DND-41 (cell line): ENCODE measurements at regions not wholly inside any gene's neighbourhood (a gene's known extent, or its start where the extent isn't known, plus 50 kb on each side); places are given as distances from the start of the nearest gene placed in this dataset.

Source experiments
- ATAC-seq: fragments of 200-7000 bp; cut with Tn5 transposase; 3 replicates; pipeline ENCODE4 v1.9.1; 2021; ENCODE audit warnings: low read depth; ENCODE audit not compliant: insufficient read depth
- DNase-seq: peaks from one replicate; pipeline ENCODE4 v3.0.0-alpha.2; 2020
- H2AFZ ChIP-seq: 2 replicates; pipeline ENCODE4 v1.6.0; 2012; ENCODE audit warnings: low read depth, low read length
- H3K27ac ChIP-seq: 2 replicates; pipeline ENCODE4 v1.5.1; 2012; ENCODE audit warnings: low read length, inconsistent platforms
- H3K27me3 ChIP-seq: fragments of 200-600 bp; sonication (generic); 2 replicates; pipeline ENCODE4 v1.6.0; 2012; ENCODE audit warnings: low read length, mild to moderate bottlenecking, inconsistent platforms; ENCODE audit not compliant: insufficient read depth, poor library complexity
- H3K36me3 ChIP-seq: 2 replicates; pipeline ENCODE4 v1.5.1; 2012; ENCODE audit warnings: low read length, inconsistent platforms; ENCODE audit not compliant: insufficient read depth
- H3K4me1 ChIP-seq: 2 replicates; pipeline ENCODE4 v1.5.1; 2012; ENCODE audit warnings: mild to moderate bottlenecking, low read length; ENCODE audit not compliant: insufficient read depth
- H3K4me2 ChIP-seq: 2 replicates; pipeline ENCODE4 v1.6.0; 2012; ENCODE audit warnings: mild to moderate bottlenecking, moderate library complexity, low read length, inconsistent platforms; ENCODE audit not compliant: insufficient read depth
- H3K4me3 ChIP-seq, 2 experiments: fragments of 200-600 bp in 1 of 2; shearing (Covaris generic) in 1 of 2; 2 replicates each; pipeline ENCODE4 v1.5.1; 2012 to 2016; ENCODE audit warnings: inconsistent platforms in 2 of 2, low read length in 2 of 2, mild to moderate bottlenecking in 2 of 2, low read depth in 1 of 2, moderate library complexity in 1 of 2
- H3K79me2 ChIP-seq: 2 replicates; pipeline ENCODE4 v1.6.0; 2012; ENCODE audit warnings: low read length, inconsistent platforms; ENCODE audit not compliant: insufficient read depth
- H3K9ac ChIP-seq: 2 replicates; pipeline ENCODE4 v1.6.0; 2012; ENCODE audit warnings: low read depth, mild to moderate bottlenecking, inconsistent platforms, low read length, moderate library complexity
- H3K9me3 ChIP-seq: 2 replicates; pipeline ENCODE4 v1.5.1; 2012; ENCODE audit warnings: low read length, moderate library complexity, mild to moderate bottlenecking, inconsistent platforms; ENCODE audit not compliant: insufficient read depth, severe bottlenecking
- H4K20me1 ChIP-seq: 2 replicates; pipeline ENCODE4 v1.6.0; 2012; ENCODE audit warnings: low read length; ENCODE audit not compliant: insufficient read depth
- EZH2 ChIP-seq: IDR thresholded peaks from 3 replicates; pipeline ENCODE4 v1.6.1; 2012; ENCODE audit warnings: borderline replicate concordance, low read depth, mild to moderate bottlenecking, moderate library complexity, low read length, inconsistent platforms; ENCODE audit not compliant: severe bottlenecking
- TF ChIP-seq, protein P1 (sequence below): IDR thresholded peaks from 2 replicates; pipeline ENCODE4 v1.5.1; 2012; ENCODE audit warnings: borderline replicate concordance, low read length, moderate library complexity, mild to moderate bottlenecking; ENCODE audit not compliant: poor library complexity, severe bottlenecking; ENCODE audit errors: extremely low read depth

DNA sequence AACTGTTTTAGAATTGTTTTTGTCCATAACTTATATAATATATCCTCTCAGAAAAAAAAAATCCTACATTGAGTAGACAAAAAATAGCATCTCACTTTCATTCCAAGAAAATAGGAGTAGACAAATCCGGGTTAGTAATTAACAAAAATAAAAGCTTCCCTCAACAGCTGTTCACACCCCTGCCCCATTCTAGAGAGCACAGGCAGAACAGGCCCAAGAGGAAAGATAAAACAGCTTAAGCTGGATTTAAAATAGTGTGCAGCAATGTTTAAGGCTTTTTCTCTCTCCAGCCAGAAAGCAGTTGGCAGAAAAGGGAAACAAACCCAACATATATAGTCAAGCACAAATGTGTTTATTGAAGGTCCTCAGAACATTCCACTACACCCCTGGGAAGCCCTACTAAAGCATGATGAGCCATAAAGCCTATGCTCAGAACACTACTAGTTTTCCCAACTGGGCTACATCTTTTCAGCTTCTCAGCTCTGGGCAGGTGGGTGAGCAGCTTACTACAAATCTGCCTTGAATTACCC, 189.9 kb downstream of the MTERF1 start:
- TF ChIP-seq, protein P1, sequence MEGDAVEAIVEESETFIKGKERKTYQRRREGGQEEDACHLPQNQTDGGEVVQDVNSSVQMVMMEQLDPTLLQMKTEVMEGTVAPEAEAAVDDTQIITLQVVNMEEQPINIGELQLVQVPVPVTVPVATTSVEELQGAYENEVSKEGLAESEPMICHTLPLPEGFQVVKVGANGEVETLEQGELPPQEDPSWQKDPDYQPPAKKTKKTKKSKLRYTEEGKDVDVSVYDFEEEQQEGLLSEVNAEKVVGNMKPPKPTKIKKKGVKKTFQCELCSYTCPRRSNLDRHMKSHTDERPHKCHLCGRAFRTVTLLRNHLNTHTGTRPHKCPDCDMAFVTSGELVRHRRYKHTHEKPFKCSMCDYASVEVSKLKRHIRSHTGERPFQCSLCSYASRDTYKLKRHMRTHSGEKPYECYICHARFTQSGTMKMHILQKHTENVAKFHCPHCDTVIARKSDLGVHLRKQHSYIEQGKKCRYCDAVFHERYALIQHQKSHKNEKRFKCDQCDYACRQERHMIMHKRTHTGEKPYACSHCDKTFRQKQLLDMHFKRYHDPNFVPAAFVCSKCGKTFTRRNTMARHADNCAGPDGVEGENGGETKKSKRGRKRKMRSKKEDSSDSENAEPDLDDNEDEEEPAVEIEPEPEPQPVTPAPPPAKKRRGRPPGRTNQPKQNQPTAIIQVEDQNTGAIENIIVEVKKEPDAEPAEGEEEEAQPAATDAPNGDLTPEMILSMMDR: no peak
- no peak for TF ChIP-seq EZH2

DNA sequence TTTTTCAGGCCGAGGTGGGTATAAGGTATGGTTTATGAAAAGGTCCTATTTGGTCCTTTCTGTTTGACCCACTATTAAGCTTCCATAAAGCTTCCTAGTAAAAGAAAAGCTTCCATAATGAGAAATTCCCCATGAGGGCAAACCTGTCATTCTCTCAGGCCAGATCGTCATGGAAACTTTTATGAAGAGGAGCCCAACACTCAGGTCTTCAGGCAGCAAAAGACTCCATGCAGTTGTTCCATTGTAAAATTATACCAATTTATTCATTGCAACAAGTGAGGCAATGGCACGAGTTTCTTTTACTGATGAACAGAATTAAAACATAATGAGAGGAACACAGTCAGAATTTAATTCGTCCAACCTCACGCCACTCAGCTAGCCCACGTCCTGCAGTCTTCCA, 188.6 kb downstream of the MTERF1 start:
- Histone ChIP-seq H2AFZ (no peak overlapping the region), H3K4me1 (no peaks in the 10 kb centered on the region), H3K36me3 (no peaks in the 10 kb centered on the region), H3K27ac (no peak overlapping the region), H3K79me2 (no peaks in the 10 kb centered on the region), H3K27me3 (no peaks in the 10 kb centered on the region), H3K4me2 (no peak overlapping the region), H3K9me3 (no peaks in the 10 kb centered on the region), H3K4me3 (no peak overlapping the region), H4K20me1 (no peaks in the 10 kb centered on the region), H3K9ac (no peak overlapping the region)
- TF ChIP-seq, protein P1: no peak
- TF ChIP-seq EZH2: no peak
- ATAC-seq (no peak), DNase-seq (no peak)

More for the DNA sequence above, 189.9 kb downstream of the MTERF1 start:
- Histone ChIP-seq H3K27me3 (no peaks in the 10 kb centered on the region), H2AFZ (no peak overlapping the region), H3K4me2 (no peak overlapping the region), H3K4me3 (no peak overlapping the region), H3K9me3 (no peaks in the 10 kb centered on the region), H3K4me1 (no peaks in the 10 kb centered on the region), H3K36me3 (no peaks in the 10 kb centered on the region), H3K79me2 (no peaks in the 10 kb centered on the region), H4K20me1 (no peaks in the 10 kb centered on the region), H3K27ac (no peak overlapping the region), H3K9ac (no peak overlapping the region)
- DNase-seq (no peak), ATAC-seq (no peak)

DNA sequence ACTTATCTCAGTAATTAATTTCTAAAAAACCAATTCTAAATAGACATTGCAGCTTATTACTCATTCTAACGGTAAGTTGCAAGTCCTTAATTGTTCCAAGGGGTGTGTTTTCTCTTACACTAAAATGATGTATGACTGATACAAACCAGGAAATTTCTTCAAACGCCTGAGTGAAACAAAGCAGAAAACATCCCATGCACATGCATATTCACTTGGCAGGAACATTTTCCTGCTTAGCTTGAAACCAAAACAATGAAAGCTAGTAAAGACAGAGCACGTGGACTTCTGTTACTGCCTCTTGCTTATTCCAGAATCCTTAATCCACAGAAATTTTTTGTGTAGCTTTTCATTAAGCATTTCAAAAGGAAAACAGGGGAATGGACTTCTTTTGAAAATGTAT, 187.7 kb downstream of the MTERF1 start:
- Histone ChIP-seq H3K4me2 (no peak overlapping the region), H3K79me2 (no peaks in the 10 kb centered on the region), H3K9ac (no peak overlapping the region), H3K9me3 (no peaks in the 10 kb centered on the region), H3K36me3 (no peaks in the 10 kb centered on the region), H3K4me3 (no peak overlapping the region), H3K4me1 (no peaks in the 10 kb centered on the region), H4K20me1 (no peaks in the 10 kb centered on the region), H2AFZ (no peak overlapping the region), H3K27ac (no peak overlapping the region), H3K27me3 (no peaks in the 10 kb centered on the region)
- DNase-seq (no peak), ATAC-seq (no peak)
- no peak for TF ChIP-seq EZH2
- TF ChIP-seq, protein P1: no peak

DNA sequence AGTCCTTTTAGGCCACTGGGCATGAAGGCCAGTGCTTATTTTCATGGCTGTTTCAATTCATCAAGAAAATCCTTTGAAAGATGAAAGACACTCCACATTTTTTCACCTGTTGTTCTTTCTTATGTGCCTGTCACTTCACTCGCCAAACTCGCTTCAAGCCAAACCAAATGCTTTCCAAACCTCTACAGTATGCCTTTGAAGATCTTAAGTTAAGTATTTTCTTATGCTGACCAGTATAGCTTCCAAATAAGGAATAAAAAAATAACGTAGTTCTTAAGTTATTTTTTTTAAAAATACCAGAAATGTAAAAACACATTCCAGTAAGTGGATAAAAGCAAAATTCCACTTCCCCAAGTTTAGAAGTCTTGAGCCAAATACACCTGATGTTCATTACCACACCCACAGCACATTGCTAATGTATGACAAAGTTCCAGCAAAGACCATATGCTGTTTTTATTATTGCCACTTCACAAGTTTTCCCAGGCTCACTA, 186.1 kb downstream of the MTERF1 start:
- Histone ChIP-seq H2AFZ (no peak overlapping the region), H3K36me3 (no peaks in the 10 kb centered on the region), H4K20me1 (no peaks in the 10 kb centered on the region), H3K9me3 (no peaks in the 10 kb centered on the region), H3K4me3 (no peak overlapping the region), H3K27ac (no peak overlapping the region), H3K27me3 (no peaks in the 10 kb centered on the region), H3K4me1 (no peaks in the 10 kb centered on the region), H3K9ac (no peak overlapping the region), H3K79me2 (no peaks in the 10 kb centered on the region), H3K4me2 (no peak overlapping the region)
- DNase-seq (no peak), ATAC-seq (no peak)
- TF ChIP-seq, protein P1: no peak
- no peak for TF ChIP-seq EZH2
